ENCODE measurements at regions not wholly inside any gene's neighbourhood (a gene's known extent, or its start where the extent isn't known, plus 50 kb on each side); places are given as distances from the start of the nearest gene placed in this dataset.
"Not testable (repeated sequence)": the region's sequence is repeated elsewhere in the genome, so short reads cannot be mapped to it uniquely, and the experiment has no call there.

DNA sequence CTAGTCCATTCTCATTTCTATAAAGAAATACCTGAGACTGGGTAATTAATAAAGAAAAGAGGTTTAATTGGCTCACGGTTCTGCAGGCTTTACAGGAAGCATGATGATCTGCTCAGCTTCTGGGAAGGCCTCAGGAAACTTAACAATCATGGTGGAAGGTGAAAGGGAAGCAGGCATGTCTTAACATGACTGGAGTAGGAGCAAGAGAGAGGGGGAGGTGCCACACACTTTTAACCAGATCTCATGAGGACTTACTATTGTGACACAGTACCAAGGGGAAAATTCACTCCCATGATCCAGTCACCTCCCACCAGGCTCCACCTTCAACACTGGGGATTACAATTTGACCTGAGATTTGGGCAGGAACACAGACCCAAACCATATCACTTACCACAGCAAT lies 310.1 kb downstream of the SH3GL2 start:
- H3K4me3 ChIP-seq (ENCODE audit: control insufficient read depth in 1 of 7, extremely low read depth in 1 of 7, insufficient read depth in 4 of 7, low read depth in 2 of 7, low read length in 6 of 7); H3K9me3 ChIP-seq (ENCODE audit: control extremely low read depth in 1 of 5, control insufficient read depth in 4 of 5, insufficient read depth in 2 of 5, low read depth in 1 of 5, low read length in 4 of 5); H3K27ac ChIP-seq (ENCODE audit: insufficient read depth in 1 of 2, low read depth in 1 of 2, low read length in 2 of 2, poor library complexity in 1 of 2, severe bottlenecking in 2 of 2); CTCF ChIA-PET; H3K27me3 ChIP-seq (replicated peaks in 2 of 5; ENCODE audit: control insufficient read depth in 4 of 5, insufficient read depth in 5 of 5, low read length in 4 of 5); H3K36me3 ChIP-seq (ENCODE audit: control insufficient read depth in 4 of 4, insufficient read depth in 4 of 4, low read length in 3 of 4); DNase-seq; POLR2A ChIA-PET; H3K4me1 ChIP-seq (ENCODE audit: control extremely low read depth in 1 of 4, control insufficient read depth in 4 of 4, insufficient read depth in 4 of 4, low read length in 3 of 4): not testable (repeated sequence)
- 70% methylated on average over 1 of the region's 1 CpG for WGBS (ENCODE audit: insufficient coverage)

DNA sequence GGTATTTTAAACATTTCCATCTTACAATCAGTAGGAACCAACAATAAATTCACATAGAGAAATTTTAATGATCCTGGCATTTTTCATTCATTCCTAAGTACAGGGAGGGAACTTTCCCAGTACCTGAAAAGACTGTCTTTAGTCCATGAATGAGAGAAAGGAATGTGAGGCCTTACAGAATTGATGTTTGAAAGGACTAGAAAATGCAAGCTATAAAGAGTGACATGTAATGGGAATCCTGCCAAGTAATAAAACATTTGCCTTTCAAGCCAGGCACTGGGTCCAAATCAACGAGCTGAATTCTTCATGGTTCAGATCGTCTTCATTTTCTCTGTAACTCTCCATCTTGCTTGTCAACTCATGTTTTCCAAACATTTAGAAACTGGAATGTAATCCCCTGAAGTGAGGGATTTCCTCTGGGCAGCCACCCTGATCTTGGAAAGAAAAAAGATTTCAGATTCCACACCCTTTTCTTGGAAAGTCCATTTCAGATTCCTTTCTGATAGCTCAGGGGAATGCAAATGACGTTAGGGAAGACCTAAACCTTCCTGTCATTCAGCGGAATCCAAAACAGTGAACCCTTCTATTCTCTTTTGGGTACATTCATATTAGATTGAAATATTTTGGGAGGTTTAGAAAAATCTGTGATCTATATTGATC lies 315.8 kb downstream of the SH3GL2 start:
- 81% methylated on average over 2 of the region's 4 CpGs for WGBS (ENCODE audit: insufficient coverage)
- DNase-seq = no peak

GRCh38 chr9:17900606-17901005 lies 321.7 kb downstream of the SH3GL2 start:
- CTCF ChIA-PET = no interaction called here
- Histone ChIP-seq H3K9me3 (ENCODE audit: control extremely low read depth in 1 of 5, control insufficient read depth in 4 of 5, insufficient read depth in 2 of 5, low read depth in 1 of 5, low read length in 4 of 5) (peaks cover 0 to 2% (median 0%) of the 10 kb centered on the region in 5 experiments), H3K36me3 (ENCODE audit: control insufficient read depth in 4 of 4, insufficient read depth in 4 of 4, low read length in 3 of 4) (no peaks in the 10 kb centered on the region), H3K27me3 (replicated peaks in 2 of 5; ENCODE audit: control insufficient read depth in 4 of 5, insufficient read depth in 5 of 5, low read length in 4 of 5) (peaks cover 0 to 18% (median 15%) of the 10 kb centered on the region in 5 experiments), H3K27ac (ENCODE audit: insufficient read depth in 1 of 2, low read depth in 1 of 2, low read length in 2 of 2, poor library complexity in 1 of 2, severe bottlenecking in 2 of 2) (no peak overlapping the region), H3K4me1 (ENCODE audit: control extremely low read depth in 1 of 4, control insufficient read depth in 4 of 4, insufficient read depth in 4 of 4, low read length in 3 of 4) (no peaks in the 10 kb centered on the region), H3K4me3 (ENCODE audit: control insufficient read depth in 1 of 7, extremely low read depth in 1 of 7, insufficient read depth in 4 of 7, low read depth in 2 of 7, low read length in 6 of 7) (no peak overlapping the region)
- POLR2A ChIA-PET = no interaction called here
- DNase-seq = no peak
- 91% methylated on average over 5 of the region's 7 CpGs for WGBS (ENCODE audit: insufficient coverage)

More for the DNA sequence above, 315.8 kb downstream of the SH3GL2 start:
- no peak overlapping the region for H3K4me3 ChIP-seq (ENCODE audit: control insufficient read depth in 1 of 7, extremely low read depth in 1 of 7, insufficient read depth in 4 of 7, low read depth in 2 of 7, low read length in 6 of 7)
- ChIA-PET CTCF (no interaction called here), POLR2A (no interaction called here)
- no peaks in the 10 kb centered on the region for H3K9me3 ChIP-seq (ENCODE audit: control extremely low read depth in 1 of 5, control insufficient read depth in 4 of 5, insufficient read depth in 2 of 5, low read depth in 1 of 5, low read length in 4 of 5)
- no peak overlapping the region for H3K27ac ChIP-seq (ENCODE audit: insufficient read depth in 1 of 2, low read depth in 1 of 2, low read length in 2 of 2, poor library complexity in 1 of 2, severe bottlenecking in 2 of 2)
- no peaks in the 10 kb centered on the region for H3K4me1 ChIP-seq (ENCODE audit: control extremely low read depth in 1 of 4, control insufficient read depth in 4 of 4, insufficient read depth in 4 of 4, low read length in 3 of 4)
- no peaks in the 10 kb centered on the region for H3K27me3 ChIP-seq (replicated peaks in 2 of 5; ENCODE audit: control insufficient read depth in 4 of 5, insufficient read depth in 5 of 5, low read length in 4 of 5)
- H3K36me3 ChIP-seq (ENCODE audit: control insufficient read depth in 4 of 4, insufficient read depth in 4 of 4, low read length in 3 of 4) = no peaks in the 10 kb centered on the region

GRCh38 chr9:17905366-17905765 lies 326.5 kb downstream of the SH3GL2 start:
- ChIA-PET CTCF (no interaction called here), POLR2A (no interaction called here)
- no peaks in the 10 kb centered on the region for H3K36me3 ChIP-seq (ENCODE audit: control insufficient read depth in 4 of 4, insufficient read depth in 4 of 4, low read length in 3 of 4)
- peaks cover 0 to 2% (median 0%) of the 10 kb centered on the region in 5 experiments for H3K9me3 ChIP-seq (ENCODE audit: control extremely low read depth in 1 of 5, control insufficient read depth in 4 of 5, insufficient read depth in 2 of 5, low read depth in 1 of 5, low read length in 4 of 5)
- no peak overlapping the region for H3K4me3 ChIP-seq (ENCODE audit: control insufficient read depth in 1 of 7, extremely low read depth in 1 of 7, insufficient read depth in 4 of 7, low read depth in 2 of 7, low read length in 6 of 7)
- no peak for DNase-seq
- H3K27me3 ChIP-seq (replicated peaks in 2 of 5; ENCODE audit: control insufficient read depth in 4 of 5, insufficient read depth in 5 of 5, low read length in 4 of 5) = peaks cover 0 to 49% (median 29%) of the 10 kb centered on the region in 5 experiments
- WGBS (ENCODE audit: insufficient coverage) = 44% methylated on average over 3 of the region's 9 CpGs
- H3K4me1 ChIP-seq (ENCODE audit: control extremely low read depth in 1 of 4, control insufficient read depth in 4 of 4, insufficient read depth in 4 of 4, low read length in 3 of 4) = no peaks in the 10 kb centered on the region
- H3K27ac ChIP-seq (ENCODE audit: insufficient read depth in 1 of 2, low read depth in 1 of 2, low read length in 2 of 2, poor library complexity in 1 of 2, severe bottlenecking in 2 of 2) = no peak overlapping the region

- H3K9me3 ChIP-seq (ENCODE audit: control extremely low read depth in 1 of 5, control insufficient read depth in 4 of 5, insufficient read depth in 2 of 5, low read depth in 1 of 5, low read length in 4 of 5) = peaks cover 0 to 2% (median 0%) of the 10 kb centered on the region in 5 experiments
- CTCF ChIA-PET = no interaction called here
- H3K27ac ChIP-seq (ENCODE audit: insufficient read depth in 1 of 2, low read depth in 1 of 2, low read length in 2 of 2, poor library complexity in 1 of 2, severe bottlenecking in 2 of 2) = no peak overlapping the region
- peaks cover 0 to 49% (median 29%) of the 10 kb centered on the region in 5 experiments for H3K27me3 ChIP-seq (replicated peaks in 2 of 5; ENCODE audit: control insufficient read depth in 4 of 5, insufficient read depth in 5 of 5, low read length in 4 of 5)
- no peak for DNase-seq
- H3K4me1 ChIP-seq (ENCODE audit: control extremely low read depth in 1 of 4, control insufficient read depth in 4 of 4, insufficient read depth in 4 of 4, low read length in 3 of 4) = no peaks in the 10 kb centered on the region
- POLR2A ChIA-PET = no interaction called here
- no peak overlapping the region for H3K4me3 ChIP-seq (ENCODE audit: control insufficient read depth in 1 of 7, extremely low read depth in 1 of 7, insufficient read depth in 4 of 7, low read depth in 2 of 7, low read length in 6 of 7)
- no peaks in the 10 kb centered on the region for H3K36me3 ChIP-seq (ENCODE audit: control insufficient read depth in 4 of 4, insufficient read depth in 4 of 4, low read length in 3 of 4)
- 3% methylated on average over 15 of the region's 16 CpGs for WGBS (ENCODE audit: insufficient coverage)
Measured at GRCh38 chr9:17905781-17906175, 326.9 kb downstream of the SH3GL2 start.

DNA sequence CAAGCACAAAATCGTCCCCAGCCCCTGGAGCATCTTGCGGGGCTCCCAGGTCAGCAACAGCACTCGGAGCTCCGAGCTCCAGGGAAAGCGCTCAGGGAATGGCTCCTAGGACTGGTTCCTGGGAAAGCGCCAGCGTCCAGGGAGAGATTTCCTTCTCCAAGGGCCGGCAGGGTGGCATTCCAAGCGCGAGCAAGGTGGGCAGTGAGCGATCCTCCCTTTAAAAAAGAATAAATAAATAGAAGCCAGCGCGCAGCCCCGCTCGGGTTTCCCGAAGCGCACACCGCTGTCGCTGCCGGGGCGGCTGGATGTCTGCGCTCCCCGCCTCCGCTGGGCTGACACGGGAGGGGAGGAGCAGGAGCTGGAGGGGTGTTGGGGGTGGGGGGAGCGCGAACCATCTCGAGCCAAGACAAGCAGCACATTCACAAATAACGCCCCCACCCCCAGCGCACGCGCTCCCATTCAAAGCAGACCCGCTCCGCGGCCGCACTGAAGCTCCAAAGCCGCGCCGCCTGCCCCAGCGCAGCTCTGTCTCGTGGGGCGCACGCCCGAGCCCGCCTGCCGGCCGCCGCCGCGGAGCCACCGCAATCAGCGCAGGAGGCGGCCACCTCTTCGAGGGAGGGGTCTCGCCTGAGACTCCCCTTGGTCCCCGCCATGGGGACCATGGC lies 327.4 kb downstream of the SH3GL2 start:
- Histone ChIP-seq H3K9me3 (ENCODE audit: control extremely low read depth in 1 of 5, control insufficient read depth in 4 of 5, insufficient read depth in 2 of 5, low read depth in 1 of 5, low read length in 4 of 5) (peaks cover 0 to 2% (median 0%) of the 10 kb centered on the region in 5 experiments), H3K4me1 (ENCODE audit: control extremely low read depth in 1 of 4, control insufficient read depth in 4 of 4, insufficient read depth in 4 of 4, low read length in 3 of 4) (no peaks in the 10 kb centered on the region), H3K4me3 (ENCODE audit: control insufficient read depth in 1 of 7, extremely low read depth in 1 of 7, insufficient read depth in 4 of 7, low read depth in 2 of 7, low read length in 6 of 7) (no peak overlapping the region), H3K27me3 (replicated peaks in 2 of 5; ENCODE audit: control insufficient read depth in 4 of 5, insufficient read depth in 5 of 5, low read length in 4 of 5) (peaks cover 0 to 49% (median 29%) of the 10 kb centered on the region in 5 experiments), H3K36me3 (ENCODE audit: control insufficient read depth in 4 of 4, insufficient read depth in 4 of 4, low read length in 3 of 4) (no peaks in the 10 kb centered on the region), H3K27ac (ENCODE audit: insufficient read depth in 1 of 2, low read depth in 1 of 2, low read length in 2 of 2, poor library complexity in 1 of 2, severe bottlenecking in 2 of 2) (no peak overlapping the region)
- no peak for DNase-seq
- WGBS (ENCODE audit: insufficient coverage) = 3% methylated on average over 41 of the region's 56 CpGs
- ChIA-PET POLR2A (no interaction called here), CTCF (no interaction called here)

Data from common myeloid progenitor, CD34-positive (primary cell).